Omental fat pad (tissue), 3 donors: ENCODE measurements at regions not wholly inside any gene's neighbourhood (a gene's known extent, or its start where the extent isn't known, plus 50 kb on each side); places are given as distances from the start of the nearest gene placed in this dataset.

Experiments
- ATAC-seq: fragments of 150-250 bp; one replicate; pipeline ENCODE4 v1.9.1; 2016; ENCODE audit warnings: mild to moderate bottlenecking, moderate library complexity; ENCODE audit not compliant: low FRiP score
- DNase-seq: peaks from one replicate; pipeline ENCODE4 v3.0.0-alpha.2; 2019; ENCODE audit warnings: low spot score
- TF ChIP-seq, protein P1 (sequence below), 3 donors: fragments of 450-650 bp; IDR thresholded peaks; one replicate each; pipeline ENCODE4 v1.5.1; 2016 to 2017; ENCODE audit warnings: antibody characterized with exemption in 3 of 3, mild to moderate bottlenecking in 3 of 3, moderate library complexity in 2 of 3

DNA sequence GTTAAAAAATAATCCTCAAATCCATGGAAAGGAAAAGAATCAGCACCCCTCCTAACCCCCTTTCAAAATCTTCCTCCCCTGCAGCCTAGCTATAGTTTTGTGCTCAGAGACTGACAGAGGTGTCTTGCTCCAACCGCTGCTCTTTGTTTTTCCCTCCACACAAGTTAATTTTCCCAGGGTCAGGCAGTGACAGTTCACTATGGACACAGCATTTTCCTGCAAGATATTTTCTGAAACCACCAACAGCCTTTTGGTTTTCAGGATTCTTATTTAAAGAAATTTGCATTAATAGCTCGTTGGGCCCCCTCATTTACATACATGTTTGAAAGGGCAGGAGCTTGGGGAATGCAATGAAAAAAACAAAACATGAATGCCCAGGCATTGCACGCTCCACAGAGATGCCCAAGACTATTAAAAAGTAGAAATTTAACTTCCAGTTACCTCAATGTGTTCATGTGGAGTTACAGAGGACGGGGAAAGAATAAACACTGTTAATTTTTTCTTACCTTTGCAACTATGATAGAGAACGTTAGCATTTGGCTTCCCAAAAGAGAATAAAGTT lies 71.4 kb upstream of the CXCR4 start:
- no peak for ATAC-seq

DNA sequence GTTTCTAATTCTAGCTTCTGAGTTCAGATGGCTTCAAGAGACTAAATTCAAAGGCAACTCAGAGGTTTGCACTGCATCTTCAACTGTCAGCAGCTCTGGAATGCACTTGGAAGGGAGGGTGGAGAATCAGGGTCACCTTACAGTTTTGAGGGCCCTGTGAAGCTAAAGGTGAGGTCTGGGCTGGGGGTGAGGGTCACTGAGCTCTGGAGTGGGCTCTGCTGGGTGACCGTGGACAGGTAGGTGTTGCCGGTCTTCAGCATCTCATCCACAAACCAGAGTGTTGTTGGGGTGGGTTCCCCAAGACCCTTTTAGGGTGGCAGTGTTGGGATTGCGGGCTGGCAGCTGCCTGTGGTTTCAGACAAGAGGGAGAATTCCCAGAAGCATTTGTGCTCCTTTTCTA lies 70.1 kb upstream of the CXCR4 start:
- DNase-seq = no peak
- TF ChIP-seq, protein P1, sequence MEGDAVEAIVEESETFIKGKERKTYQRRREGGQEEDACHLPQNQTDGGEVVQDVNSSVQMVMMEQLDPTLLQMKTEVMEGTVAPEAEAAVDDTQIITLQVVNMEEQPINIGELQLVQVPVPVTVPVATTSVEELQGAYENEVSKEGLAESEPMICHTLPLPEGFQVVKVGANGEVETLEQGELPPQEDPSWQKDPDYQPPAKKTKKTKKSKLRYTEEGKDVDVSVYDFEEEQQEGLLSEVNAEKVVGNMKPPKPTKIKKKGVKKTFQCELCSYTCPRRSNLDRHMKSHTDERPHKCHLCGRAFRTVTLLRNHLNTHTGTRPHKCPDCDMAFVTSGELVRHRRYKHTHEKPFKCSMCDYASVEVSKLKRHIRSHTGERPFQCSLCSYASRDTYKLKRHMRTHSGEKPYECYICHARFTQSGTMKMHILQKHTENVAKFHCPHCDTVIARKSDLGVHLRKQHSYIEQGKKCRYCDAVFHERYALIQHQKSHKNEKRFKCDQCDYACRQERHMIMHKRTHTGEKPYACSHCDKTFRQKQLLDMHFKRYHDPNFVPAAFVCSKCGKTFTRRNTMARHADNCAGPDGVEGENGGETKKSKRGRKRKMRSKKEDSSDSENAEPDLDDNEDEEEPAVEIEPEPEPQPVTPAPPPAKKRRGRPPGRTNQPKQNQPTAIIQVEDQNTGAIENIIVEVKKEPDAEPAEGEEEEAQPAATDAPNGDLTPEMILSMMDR (IDR thresholded peaks at IDR 0.05) = no peak
- no peak for ATAC-seq

More for the DNA sequence above, 71.4 kb upstream of the CXCR4 start:
- DNase-seq = no peak
- TF ChIP-seq, protein P1 (IDR thresholded peaks at IDR 0.05) = no peak

DNA sequence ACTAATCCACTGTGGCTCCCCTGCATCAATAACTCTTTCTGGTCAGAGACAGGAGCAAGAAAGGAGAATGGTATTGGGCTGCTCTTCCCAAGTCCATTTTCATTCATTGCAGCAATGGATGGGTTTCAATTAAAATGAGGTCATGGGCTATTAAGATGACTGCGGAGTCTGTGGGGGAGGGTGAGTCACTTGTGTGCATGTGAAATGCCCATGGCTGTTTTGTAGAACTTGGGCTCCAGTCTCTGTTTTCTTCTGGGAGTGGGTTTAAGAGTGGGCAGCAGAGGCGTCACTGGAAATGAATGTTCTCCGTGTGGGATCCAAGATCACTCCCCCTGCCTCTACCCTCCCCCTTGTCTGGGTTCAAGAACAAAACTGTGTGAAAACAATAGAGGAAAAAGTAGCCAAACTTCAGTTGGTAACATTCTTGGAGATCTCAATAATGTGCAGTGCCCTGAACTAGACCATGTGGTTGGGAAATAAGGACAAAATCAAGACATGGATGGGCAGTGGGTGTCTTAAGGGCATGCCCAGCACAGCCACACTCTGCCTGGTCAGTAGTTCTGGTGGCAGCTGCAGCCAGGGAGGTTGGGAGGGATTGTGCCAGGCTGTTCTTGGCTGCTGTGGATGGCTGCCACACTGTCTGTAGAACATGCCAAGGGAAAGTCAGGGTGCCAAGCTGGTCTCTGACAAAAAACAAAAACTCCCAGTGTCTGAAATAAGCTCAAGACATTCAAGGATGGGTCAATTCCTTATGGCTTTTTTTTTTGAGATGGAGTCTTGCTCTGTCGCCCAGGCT lies 68.2 kb upstream of the CXCR4 start:
- TF ChIP-seq, protein P1 (IDR thresholded peaks at IDR 0.05) = no peak
- no peak for ATAC-seq

GRCh38 chr2:136183097-136183496 lies 65.1 kb upstream of the CXCR4 start:
- ATAC-seq (no peak), DNase-seq (no peak)
- TF ChIP-seq, protein P1 (IDR thresholded peaks at IDR 0.05) = no peak

More for the DNA sequence above, 68.2 kb upstream of the CXCR4 start:
- no peak for DNase-seq

- TF ChIP-seq, protein P1 (IDR thresholded peaks at IDR 0.05) = no peak
- ATAC-seq = no peak
Measured at GRCh38 chr2:136182315-136182714, 64.4 kb upstream of the CXCR4 start.

GRCh38 chr2:136179602-136179975 lies 61.6 kb upstream of the CXCR4 start:
- ATAC-seq (no peak), DNase-seq (no peak)
- TF ChIP-seq, protein P1 (IDR thresholded peaks at IDR 0.05) = no peak

More at GRCh38 chr2:136182315-136182714, 64.4 kb upstream of the CXCR4 start:
- DNase-seq = no peak
